H1 (cell line): ENCODE measurements at regions not wholly inside any gene's neighbourhood (a gene's known extent, or its start where the extent isn't known, plus 50 kb on each side); places are given as distances from the start of the nearest gene placed in this dataset.

Experiments
- BRCA1 ChIP-seq: IDR thresholded peaks from 2 replicates; pipeline ENCODE4 v1.6.1; 2012; ENCODE audit warnings: low read depth, low read length, improper control_type of control experiment
- EZH2 ChIP-seq: fragments of 200-600 bp; sonication (generic); IDR thresholded peaks from 2 replicates; pipeline ENCODE4 v1.7.1; 2012; ENCODE audit warnings: low read depth, mild to moderate bottlenecking, moderate library complexity, low read length, inconsistent platforms; ENCODE audit not compliant: severe bottlenecking
- PHF8 ChIP-seq: fragments of 200-600 bp; sonication (generic); conservative IDR thresholded peaks from 2 replicates; pipeline ENCODE4 v1.7.1; 2012; ENCODE audit warnings: low read depth, mild to moderate bottlenecking, inconsistent platforms, low read length, moderate library complexity
- POLR2A ChIP-seq, 2 experiments: IDR thresholded peaks; 1 replicate in 1 of 2; 2 replicates in 1 of 2; pipeline ENCODE4 v1.6.1; 2011; ENCODE audit warnings: low read depth in 2 of 2, low read length in 2 of 2, mild to moderate bottlenecking in 2 of 2; ENCODE audit errors: control extremely low read depth in 1 of 2
- SIX5 ChIP-seq: IDR thresholded peaks from 2 replicates; pipeline ENCODE4 v1.6.1; 2011; ENCODE audit warnings: mild to moderate bottlenecking, low read depth, low read length
- SP2 ChIP-seq: IDR thresholded peaks from 2 replicates; pipeline ENCODE4 v1.6.1; 2012; ENCODE audit warnings: mild to moderate bottlenecking, low read length, inconsistent platforms
- SRF ChIP-seq: IDR thresholded peaks from 2 replicates; pipeline ENCODE4 v1.6.1; 2011; ENCODE audit warnings: mild to moderate bottlenecking, low read depth, low read length, moderate library complexity
- TAF1 ChIP-seq: IDR thresholded peaks from 2 replicates; pipeline ENCODE4 v1.6.1; 2011; ENCODE audit warnings: mild to moderate bottlenecking, low read depth, low read length
- TBP ChIP-seq: IDR thresholded peaks from 2 replicates; pipeline ENCODE4 v1.6.1; 2011; ENCODE audit warnings: low read depth, low read length, improper control_type of control experiment
- TF ChIP-seq, protein P1 (sequence below): IDR thresholded peaks from 2 replicates; pipeline ENCODE4 v1.6.1; 2012; ENCODE audit warnings: inconsistent platforms
- TF ChIP-seq, protein P2 (sequence below), 3 experiments: IDR thresholded peaks; 1 replicate in 2 of 3; 2 replicates in 1 of 3; pipeline versions ENCODE4 v1.5.1 to v1.6.1; 2011; ENCODE audit warnings: low read length in 3 of 3, mild to moderate bottlenecking in 3 of 3, inconsistent platforms in 2 of 3, low read depth in 1 of 3, moderate library complexity in 1 of 3; ENCODE audit not compliant: insufficient read depth in 1 of 3; ENCODE audit errors: control extremely low read depth in 1 of 3

DNA sequence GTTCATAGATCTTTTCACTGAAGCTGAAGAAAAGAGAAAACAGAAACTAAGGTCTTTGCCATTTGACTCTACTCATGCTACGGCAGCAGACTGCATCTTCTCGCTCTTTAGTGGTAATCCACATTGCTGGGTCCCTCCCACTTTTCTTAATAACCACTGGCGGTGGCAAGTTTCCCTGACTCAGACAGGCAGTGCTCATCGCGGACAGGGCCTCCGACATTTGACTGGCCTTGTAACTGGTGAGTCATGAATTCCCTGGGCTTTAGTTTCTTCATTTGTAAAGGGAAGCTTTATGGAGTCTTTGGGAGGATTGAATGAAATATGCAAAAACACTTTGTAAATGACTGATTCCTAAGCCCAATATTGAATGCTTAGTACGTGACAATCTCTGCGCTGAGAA lies 238.2 kb upstream of the RBBP8 start:
- TF ChIP-seq TBP (no peak), PHF8 (no peak), BRCA1 (no peak), SP2 (no peak), POLR2A (IDR thresholded peaks at IDR 0.05; ENCODE audit: control extremely low read depth in 1 of 2, low read depth in 2 of 2, low read length in 2 of 2) (no peak), EZH2 (no peak), TAF1 (no peak), SRF (no peak), SIX5 (no peak)
- TF ChIP-seq, protein P1, sequence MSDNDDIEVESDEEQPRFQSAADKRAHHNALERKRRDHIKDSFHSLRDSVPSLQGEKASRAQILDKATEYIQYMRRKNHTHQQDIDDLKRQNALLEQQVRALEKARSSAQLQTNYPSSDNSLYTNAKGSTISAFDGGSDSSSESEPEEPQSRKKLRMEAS, result no peak
- TF ChIP-seq, protein P2, sequence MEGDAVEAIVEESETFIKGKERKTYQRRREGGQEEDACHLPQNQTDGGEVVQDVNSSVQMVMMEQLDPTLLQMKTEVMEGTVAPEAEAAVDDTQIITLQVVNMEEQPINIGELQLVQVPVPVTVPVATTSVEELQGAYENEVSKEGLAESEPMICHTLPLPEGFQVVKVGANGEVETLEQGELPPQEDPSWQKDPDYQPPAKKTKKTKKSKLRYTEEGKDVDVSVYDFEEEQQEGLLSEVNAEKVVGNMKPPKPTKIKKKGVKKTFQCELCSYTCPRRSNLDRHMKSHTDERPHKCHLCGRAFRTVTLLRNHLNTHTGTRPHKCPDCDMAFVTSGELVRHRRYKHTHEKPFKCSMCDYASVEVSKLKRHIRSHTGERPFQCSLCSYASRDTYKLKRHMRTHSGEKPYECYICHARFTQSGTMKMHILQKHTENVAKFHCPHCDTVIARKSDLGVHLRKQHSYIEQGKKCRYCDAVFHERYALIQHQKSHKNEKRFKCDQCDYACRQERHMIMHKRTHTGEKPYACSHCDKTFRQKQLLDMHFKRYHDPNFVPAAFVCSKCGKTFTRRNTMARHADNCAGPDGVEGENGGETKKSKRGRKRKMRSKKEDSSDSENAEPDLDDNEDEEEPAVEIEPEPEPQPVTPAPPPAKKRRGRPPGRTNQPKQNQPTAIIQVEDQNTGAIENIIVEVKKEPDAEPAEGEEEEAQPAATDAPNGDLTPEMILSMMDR (IDR thresholded peaks at IDR 0.05; ENCODE audit: control extremely low read depth in 1 of 3, insufficient read depth in 1 of 3, low read depth in 1 of 3, low read length in 3 of 3), result no peak
